ENCODE measurements at regions not wholly inside any gene's neighbourhood (a gene's known extent, or its start where the extent isn't known, plus 50 kb on each side); places are given as distances from the start of the nearest gene placed in this dataset.

- TF ChIP-seq L3MBTL2 (conservative IDR thresholded peaks at IDR 0.05) (no peak), ZNF384 (IDR thresholded peaks at IDR 0.05) (no peak), FOXA1 (IDR thresholded peaks at IDR 0.05) (no peak), BHLHE40 (IDR thresholded peaks at IDR 0.05; ENCODE audit: borderline replicate concordance) (no peak), ELF4 (IDR thresholded peaks at IDR 0.05) (no peak), SUZ12 (IDR thresholded peaks at IDR 0.05) (no peak), FOXM1 (IDR thresholded peaks at IDR 0.05; ENCODE audit: borderline replicate concordance) (no peak), ARNT (IDR thresholded peaks at IDR 0.05) (no peak)
- TF ChIP-seq, protein P1, sequence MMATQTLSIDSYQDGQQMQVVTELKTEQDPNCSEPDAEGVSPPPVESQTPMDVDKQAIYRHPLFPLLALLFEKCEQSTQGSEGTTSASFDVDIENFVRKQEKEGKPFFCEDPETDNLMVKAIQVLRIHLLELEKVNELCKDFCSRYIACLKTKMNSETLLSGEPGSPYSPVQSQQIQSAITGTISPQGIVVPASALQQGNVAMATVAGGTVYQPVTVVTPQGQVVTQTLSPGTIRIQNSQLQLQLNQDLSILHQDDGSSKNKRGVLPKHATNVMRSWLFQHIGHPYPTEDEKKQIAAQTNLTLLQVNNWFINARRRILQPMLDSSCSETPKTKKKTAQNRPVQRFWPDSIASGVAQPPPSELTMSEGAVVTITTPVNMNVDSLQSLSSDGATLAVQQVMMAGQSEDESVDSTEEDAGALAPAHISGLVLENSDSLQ (IDR thresholded peaks at IDR 0.05), result no peak
These were observed 727.7 kb upstream of the FAM241A start for GRCh38 chr4:111417521-111417920.

All from HEK293T (cell line).